ENCODE measurements at regions not wholly inside any gene's neighbourhood (a gene's known extent, or its start where the extent isn't known, plus 50 kb on each side); places are given as distances from the start of the nearest gene placed in this dataset.

- TF ChIP-seq EP300 (IDR thresholded peaks at IDR 0.05), result no peak
- no peak for TF ChIP-seq CTCF (IDR thresholded peaks at IDR 0.05)
- no peak for TF ChIP-seq POLR2A (IDR thresholded peaks at IDR 0.05)
These were observed 50.4 kb upstream of the TRAM1L1 start for GRCh38 chr4:117135634-117136354.
